HG03571 (cell line): ENCODE measurements at regions not wholly inside any gene's neighbourhood (a gene's known extent, or its start where the extent isn't known, plus 50 kb on each side); places are given as distances from the start of the nearest gene placed in this dataset.
"Not testable (repeated sequence)": the region's sequence is repeated elsewhere in the genome, so short reads cannot be mapped to it uniquely, and the experiment has no call there.

Source experiments
- ATAC-seq: cut with Tn5 transposase; IDR thresholded peaks from one replicate; pipeline ENCODE4 v1.9.1; 2021; ENCODE audit not compliant: unreplicated experiment

GRCh38 chr2:71925268-71926088 lies 222.2 kb downstream of the CYP26B1 start:
- ATAC-seq, result no peak

- peak; percentile 74 for ATAC-seq
Measured at GRCh38 chr2:71923887-71924533, 223.7 kb downstream of the CYP26B1 start.

- ATAC-seq, result no peak
Measured at GRCh38 chr2:71923143-71923525, 224.5 kb downstream of the CYP26B1 start.

GRCh38 chr2:71922499-71923142 lies 225.0 kb downstream of the CYP26B1 start:
- no peak for ATAC-seq

- no peak for ATAC-seq
Measured at GRCh38 chr2:71922091-71922490, 225.6 kb downstream of the CYP26B1 start.

- not testable (repeated sequence) for ATAC-seq
Measured at GRCh38 chr2:71920819-71921218, 226.8 kb downstream of the CYP26B1 start.

GRCh38 chr2:71919708-71920107 lies 228.0 kb downstream of the CYP26B1 start:
- ATAC-seq, result no peak

GRCh38 chr2:71910277-71910676 lies 237.4 kb downstream of the CYP26B1 start:
- no peak for ATAC-seq

- no peak for ATAC-seq
Measured at GRCh38 chr2:71908798-71909197, 238.9 kb downstream of the CYP26B1 start.

- ATAC-seq, result no peak
Measured at GRCh38 chr2:71907503-71907902, 240.2 kb downstream of the CYP26B1 start.

- ATAC-seq, result no peak
Measured at GRCh38 chr2:71906357-71906973, 241.2 kb downstream of the CYP26B1 start.

GRCh38 chr2:71905205-71905604 lies 242.5 kb downstream of the CYP26B1 start:
- ATAC-seq, result no peak

- ATAC-seq, result no peak
Measured at GRCh38 chr2:71903841-71904240, 243.8 kb downstream of the CYP26B1 start.

- ATAC-seq, result no peak
Measured at GRCh38 chr2:71901466-71901865, 246.2 kb downstream of the CYP26B1 start.

GRCh38 chr2:71898851-71899681 lies 248.6 kb downstream of the CYP26B1 start:
- no peak for ATAC-seq

- no peak for ATAC-seq
Measured at GRCh38 chr2:71898375-71898774, 249.3 kb downstream of the CYP26B1 start.

GRCh38 chr2:71897836-71898235 lies 249.8 kb downstream of the CYP26B1 start:
- no peak for ATAC-seq

- no peak for ATAC-seq
Measured at GRCh38 chr2:71897137-71897480, 250.6 kb downstream of the CYP26B1 start.

- ATAC-seq, result no peak
Measured at GRCh38 chr2:71896385-71897136, 251.1 kb downstream of the CYP26B1 start.
